ENCODE measurements at regions not wholly inside any gene's neighbourhood (a gene's known extent, or its start where the extent isn't known, plus 50 kb on each side); places are given as distances from the start of the nearest gene placed in this dataset.

DNA sequence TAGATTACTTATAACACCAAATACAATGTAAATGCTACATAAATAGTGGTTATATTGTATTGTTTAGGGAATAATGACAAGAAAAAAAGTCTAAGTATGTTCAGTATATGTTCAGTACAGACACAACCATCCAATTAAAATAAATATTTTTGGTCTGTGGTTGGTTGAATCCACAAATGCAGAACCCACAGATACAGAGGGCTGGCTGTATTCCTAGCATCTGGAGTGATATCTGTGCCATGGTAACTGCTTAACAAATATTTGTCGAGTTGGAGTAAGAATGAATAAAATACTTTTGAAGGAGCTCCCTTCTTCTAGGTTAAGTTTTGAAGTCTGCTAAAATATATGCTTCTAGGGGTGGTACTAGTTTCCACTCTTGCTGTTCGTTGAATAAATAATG is 241.0 kb downstream of the KLF5 start:
- TF ChIP-seq CTCF (conservative IDR thresholded peaks at IDR 0.05; ENCODE audit: low read depth, low read length) (no peak), EZH2phosphoT487 (IDR thresholded peaks at IDR 0.05; ENCODE audit: borderline replicate concordance, low read length) (no peak), EZH2 (IDR thresholded peaks at IDR 0.05; ENCODE audit: low read length, unreplicated experiment) (no peak)

Data from PC-3 (cell line).